GM12875 (cell line): ENCODE measurements at regions not wholly inside any gene's neighbourhood (a gene's known extent, or its start where the extent isn't known, plus 50 kb on each side); places are given as distances from the start of the nearest gene placed in this dataset.

ENCODE experiments used
- H3K4me3 ChIP-seq: one replicate; pipeline ENCODE4 v1.5.1; 2011; ENCODE audit warnings: low read depth, low read length, control low read depth
- TF ChIP-seq, protein P1 (sequence below): IDR thresholded peaks from 2 replicates; pipeline ENCODE4 v1.5.1; 2011; ENCODE audit warnings: low read depth, mild to moderate bottlenecking, control low read depth, inconsistent platforms, low read length, moderate library complexity, borderline replicate concordance; ENCODE audit not compliant: insufficient read depth

DNA sequence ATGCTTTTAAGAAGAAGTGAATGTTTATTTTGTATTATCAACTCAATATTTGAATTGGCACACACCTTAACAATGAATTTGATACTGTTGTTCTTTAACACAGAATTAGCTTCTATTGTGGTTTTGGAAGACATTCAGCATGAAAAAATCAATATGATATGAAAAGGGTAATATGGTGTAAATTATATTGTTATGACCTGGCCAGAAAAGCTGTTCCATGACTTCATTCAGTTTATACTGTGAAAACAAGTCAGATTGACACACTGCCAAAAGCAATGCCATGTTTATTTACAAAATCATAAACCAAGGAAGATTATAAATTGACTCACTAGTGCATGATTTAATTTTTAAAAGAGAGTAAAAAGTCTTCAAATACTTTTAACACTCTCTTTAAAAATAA lies 851.4 kb upstream of the SEL1L start:
- TF ChIP-seq, protein P1, sequence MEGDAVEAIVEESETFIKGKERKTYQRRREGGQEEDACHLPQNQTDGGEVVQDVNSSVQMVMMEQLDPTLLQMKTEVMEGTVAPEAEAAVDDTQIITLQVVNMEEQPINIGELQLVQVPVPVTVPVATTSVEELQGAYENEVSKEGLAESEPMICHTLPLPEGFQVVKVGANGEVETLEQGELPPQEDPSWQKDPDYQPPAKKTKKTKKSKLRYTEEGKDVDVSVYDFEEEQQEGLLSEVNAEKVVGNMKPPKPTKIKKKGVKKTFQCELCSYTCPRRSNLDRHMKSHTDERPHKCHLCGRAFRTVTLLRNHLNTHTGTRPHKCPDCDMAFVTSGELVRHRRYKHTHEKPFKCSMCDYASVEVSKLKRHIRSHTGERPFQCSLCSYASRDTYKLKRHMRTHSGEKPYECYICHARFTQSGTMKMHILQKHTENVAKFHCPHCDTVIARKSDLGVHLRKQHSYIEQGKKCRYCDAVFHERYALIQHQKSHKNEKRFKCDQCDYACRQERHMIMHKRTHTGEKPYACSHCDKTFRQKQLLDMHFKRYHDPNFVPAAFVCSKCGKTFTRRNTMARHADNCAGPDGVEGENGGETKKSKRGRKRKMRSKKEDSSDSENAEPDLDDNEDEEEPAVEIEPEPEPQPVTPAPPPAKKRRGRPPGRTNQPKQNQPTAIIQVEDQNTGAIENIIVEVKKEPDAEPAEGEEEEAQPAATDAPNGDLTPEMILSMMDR: no peak
- no peak overlapping the region for H3K4me3 ChIP-seq

DNA sequence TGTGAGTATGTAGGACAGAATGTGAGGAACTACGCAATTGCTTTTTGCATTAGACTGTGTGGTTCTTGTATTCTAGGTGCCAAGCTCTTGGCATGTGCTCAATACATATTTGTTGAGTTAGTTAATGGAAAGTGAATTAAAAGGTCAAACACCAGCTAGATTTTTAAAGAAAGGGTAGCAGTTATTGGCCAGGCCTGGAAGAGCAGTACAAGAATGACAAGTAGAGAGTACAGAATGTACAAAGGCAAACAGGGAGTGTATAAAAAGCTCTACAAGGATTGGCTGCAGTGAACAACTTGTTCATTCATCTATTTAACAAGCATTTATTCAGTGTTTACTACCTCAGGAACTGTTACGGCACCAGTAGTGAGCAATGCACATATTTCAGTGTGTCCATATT lies 854.0 kb upstream of the SEL1L start:
- TF ChIP-seq, protein P1: no peak
- no peak overlapping the region for H3K4me3 ChIP-seq

DNA sequence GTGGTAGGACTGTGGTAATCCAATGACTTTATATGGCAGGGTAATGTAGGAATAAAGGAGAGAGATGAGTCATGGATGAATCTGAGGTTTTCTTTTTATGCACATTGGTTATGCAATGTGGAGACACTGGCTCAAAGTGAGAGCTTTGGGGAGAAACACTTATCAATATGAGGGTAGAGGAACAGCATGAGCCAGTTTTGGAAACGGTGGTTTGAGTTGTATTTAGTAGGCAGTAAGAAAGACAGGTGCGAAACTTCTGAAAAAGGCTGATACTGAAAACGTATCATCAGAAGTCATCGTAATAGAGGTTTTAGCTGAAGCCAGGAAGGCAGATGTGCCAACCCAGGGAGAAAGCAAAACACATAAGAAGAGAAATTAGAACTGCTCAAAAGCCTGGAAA lies 854.8 kb upstream of the SEL1L start:
- TF ChIP-seq, protein P1: no peak
- no peak overlapping the region for H3K4me3 ChIP-seq

DNA sequence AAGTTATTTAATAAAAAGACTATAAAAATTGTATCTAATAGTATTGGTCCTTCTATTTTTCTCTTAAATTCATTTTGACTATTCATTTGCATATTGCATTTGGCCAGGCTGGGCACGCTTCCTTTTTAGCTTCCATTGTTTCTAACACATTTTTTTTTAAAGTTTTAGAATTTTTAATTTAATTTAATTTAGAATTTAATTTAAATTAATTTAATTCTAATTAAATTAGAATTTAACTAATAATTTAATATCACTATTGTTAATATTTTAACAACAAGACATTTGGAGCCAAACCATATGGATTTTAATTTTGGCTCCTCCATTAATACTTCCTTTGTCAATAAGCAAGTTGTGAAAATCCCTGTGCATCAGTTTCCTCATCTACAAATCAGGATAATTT lies 856.9 kb upstream of the SEL1L start:
- TF ChIP-seq, protein P1: no peak
- no peak overlapping the region for H3K4me3 ChIP-seq

DNA sequence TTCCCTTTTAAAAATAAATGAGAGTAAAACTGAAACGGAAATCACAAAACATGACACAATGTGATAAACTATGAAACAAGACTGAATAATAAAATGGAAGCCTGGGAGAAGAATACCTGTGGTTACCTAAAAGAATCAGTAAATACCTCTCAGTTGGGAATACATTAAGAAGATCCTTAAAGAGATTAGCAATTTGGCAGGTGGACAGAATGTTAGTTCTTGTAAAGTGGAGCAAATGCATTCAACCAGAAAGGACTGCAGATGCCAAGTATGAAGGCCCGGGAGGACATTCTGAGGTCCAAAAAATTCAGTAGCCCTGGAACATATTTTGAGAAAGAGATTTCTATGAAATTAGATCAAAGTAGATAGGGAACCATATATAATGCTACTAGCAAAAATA lies 861.3 kb upstream of the SEL1L start:
- H3K4me3 ChIP-seq: no peak overlapping the region
- TF ChIP-seq, protein P1: no peak

DNA sequence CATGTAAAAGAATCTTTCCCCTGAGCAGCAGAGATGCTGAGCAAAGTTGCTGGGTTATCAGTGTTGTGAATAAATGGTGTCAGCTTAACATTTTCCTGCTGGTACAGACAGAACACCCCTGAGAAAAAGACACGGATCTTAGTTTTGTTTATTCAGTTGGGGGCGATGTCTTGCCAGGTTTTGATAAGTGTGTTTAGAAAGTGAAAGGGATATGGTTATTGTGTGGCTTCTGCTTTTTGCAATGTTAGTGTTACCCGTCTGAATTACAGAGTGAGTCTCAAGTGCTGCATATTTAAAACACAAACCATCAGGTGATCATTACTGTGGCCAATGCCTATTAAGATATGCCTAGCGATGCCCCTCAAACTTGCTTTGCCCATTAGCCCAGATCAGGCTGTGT lies 864.6 kb upstream of the SEL1L start:
- no peak overlapping the region for H3K4me3 ChIP-seq
- TF ChIP-seq, protein P1: no peak

DNA sequence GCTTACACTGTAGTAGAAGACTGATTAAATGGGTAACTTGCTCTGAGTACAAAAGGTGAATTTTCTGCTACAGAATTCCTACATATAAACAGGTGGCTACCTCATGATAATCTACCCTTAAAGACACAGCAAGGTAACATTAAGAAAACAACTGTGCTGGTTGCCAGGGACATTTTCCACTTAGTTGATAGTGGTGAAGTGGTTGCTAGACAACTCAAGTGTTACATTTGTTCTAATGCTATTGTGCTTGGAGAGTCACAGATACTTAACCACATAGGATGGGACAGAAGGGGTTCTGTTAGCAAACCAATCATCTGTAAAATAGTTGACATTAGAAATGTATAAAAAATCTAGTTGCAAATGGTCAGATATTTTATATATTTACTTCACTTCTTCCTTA lies 870.3 kb upstream of the SEL1L start:
- H3K4me3 ChIP-seq: no peak overlapping the region
- TF ChIP-seq, protein P1: no peak
